Activated CD8-positive, alpha-beta T cell treated with anti-CD3 and anti-CD28 coated beads for 36 hours (primary cell): ENCODE measurements at regions not wholly inside any gene's neighbourhood (a gene's known extent, or its start where the extent isn't known, plus 50 kb on each side); places are given as distances from the start of the nearest gene placed in this dataset.

ENCODE experiments used
- ATAC-seq: fragments of 200-7000 bp; cut with Tn5 transposase; one replicate; pipeline ENCODE4 v1.10.0; 2021; ENCODE audit warnings: mild to moderate bottlenecking, moderate library complexity
- CTCF ChIA-PET: fragments of 350-600 bp; sonication (Branson Sonifier 250); formaldehyde crosslinking; loops from one replicate; lab custom pipeline; 2021; ENCODE audit warnings: antibody characterized with exemption; lab: Charles Lee
- POLR2A ChIA-PET: fragments of 350-600 bp; sonication (Branson Sonifier 250); formaldehyde crosslinking; loops from one replicate; lab custom pipeline; 2021; ENCODE audit warnings: antibody characterized with exemption; lab: Charles Lee
- DNase-seq: peaks from one replicate; pipeline ENCODE4 v3.0.0-alpha.2; 2020
- H3K27ac Mint-ChIP-seq: one replicate; pipeline ENCODE4 v1.8.0; 2021; ENCODE audit warnings: mild to moderate bottlenecking, mixed read lengths
- H3K27me3 Mint-ChIP-seq: one replicate; pipeline ENCODE4 v1.8.0; 2021; ENCODE audit warnings: mixed read lengths
- H3K36me3 Mint-ChIP-seq: one replicate; pipeline ENCODE4 v1.8.0; 2021; ENCODE audit warnings: low read depth, mixed read lengths
- H3K4me1 Mint-ChIP-seq: one replicate; pipeline ENCODE4 v1.8.0; 2021; ENCODE audit warnings: low read depth, mixed read lengths
- H3K4me3 Mint-ChIP-seq: one replicate; pipeline ENCODE4 v1.8.0; 2021; ENCODE audit warnings: mild to moderate bottlenecking, moderate library complexity, mixed read lengths
- H3K9me3 Mint-ChIP-seq: one replicate; pipeline ENCODE4 v1.8.0; 2021; ENCODE audit warnings: mixed read lengths
- intact Hi-C: fragments of 100-400 bp; cut with micrococcal nuclease; formaldehyde crosslinking; loops from one replicate; pipeline ENCODE4 v1.10.0; 2022
- TF ChIP-seq, protein P1 (sequence below): fragments of 200-600 bp; IDR thresholded peaks from one replicate; pipeline ENCODE4 v1.8.0; 2022; ENCODE audit warnings: antibody characterized with exemption, mild to moderate bottlenecking

GRCh38 chr1:189033169-189033568 is 1444.5 kb downstream of the BRINP3 start:
- ATAC-seq: no peak
- peaks cover 3% of the 10 kb centered on the region for H3K9me3 Mint-ChIP-seq
- intact Hi-C loops: no loop called here
- no peaks in the 10 kb centered on the region for H3K4me1 Mint-ChIP-seq
- H3K36me3 Mint-ChIP-seq: no peaks in the 10 kb centered on the region
- H3K27ac Mint-ChIP-seq: no peak overlapping the region
- CTCF ChIA-PET: no interaction called here
- POLR2A ChIA-PET: no interaction called here
- no peak overlapping the region for H3K4me3 Mint-ChIP-seq
- H3K27me3 Mint-ChIP-seq: no peaks in the 10 kb centered on the region
- TF ChIP-seq, protein P1, sequence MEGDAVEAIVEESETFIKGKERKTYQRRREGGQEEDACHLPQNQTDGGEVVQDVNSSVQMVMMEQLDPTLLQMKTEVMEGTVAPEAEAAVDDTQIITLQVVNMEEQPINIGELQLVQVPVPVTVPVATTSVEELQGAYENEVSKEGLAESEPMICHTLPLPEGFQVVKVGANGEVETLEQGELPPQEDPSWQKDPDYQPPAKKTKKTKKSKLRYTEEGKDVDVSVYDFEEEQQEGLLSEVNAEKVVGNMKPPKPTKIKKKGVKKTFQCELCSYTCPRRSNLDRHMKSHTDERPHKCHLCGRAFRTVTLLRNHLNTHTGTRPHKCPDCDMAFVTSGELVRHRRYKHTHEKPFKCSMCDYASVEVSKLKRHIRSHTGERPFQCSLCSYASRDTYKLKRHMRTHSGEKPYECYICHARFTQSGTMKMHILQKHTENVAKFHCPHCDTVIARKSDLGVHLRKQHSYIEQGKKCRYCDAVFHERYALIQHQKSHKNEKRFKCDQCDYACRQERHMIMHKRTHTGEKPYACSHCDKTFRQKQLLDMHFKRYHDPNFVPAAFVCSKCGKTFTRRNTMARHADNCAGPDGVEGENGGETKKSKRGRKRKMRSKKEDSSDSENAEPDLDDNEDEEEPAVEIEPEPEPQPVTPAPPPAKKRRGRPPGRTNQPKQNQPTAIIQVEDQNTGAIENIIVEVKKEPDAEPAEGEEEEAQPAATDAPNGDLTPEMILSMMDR: no peak
- no peak for DNase-seq

- intact Hi-C loops: no loop called here
- ChIA-PET POLR2A (no interaction called here), CTCF (no interaction called here)
- no peaks in the 10 kb centered on the region for H3K36me3 Mint-ChIP-seq
- TF ChIP-seq, protein P1: no peak
- no peaks in the 10 kb centered on the region for H3K9me3 Mint-ChIP-seq
- H3K27me3 Mint-ChIP-seq: no peaks in the 10 kb centered on the region
- H3K4me3 Mint-ChIP-seq: no peak overlapping the region
- no peak for ATAC-seq
- no peak for DNase-seq
- H3K4me1 Mint-ChIP-seq: no peaks in the 10 kb centered on the region
- H3K27ac Mint-ChIP-seq: no peak overlapping the region
Measured at GRCh38 chr1:189036628-189037027, 1441.0 kb downstream of the BRINP3 start.

DNA sequence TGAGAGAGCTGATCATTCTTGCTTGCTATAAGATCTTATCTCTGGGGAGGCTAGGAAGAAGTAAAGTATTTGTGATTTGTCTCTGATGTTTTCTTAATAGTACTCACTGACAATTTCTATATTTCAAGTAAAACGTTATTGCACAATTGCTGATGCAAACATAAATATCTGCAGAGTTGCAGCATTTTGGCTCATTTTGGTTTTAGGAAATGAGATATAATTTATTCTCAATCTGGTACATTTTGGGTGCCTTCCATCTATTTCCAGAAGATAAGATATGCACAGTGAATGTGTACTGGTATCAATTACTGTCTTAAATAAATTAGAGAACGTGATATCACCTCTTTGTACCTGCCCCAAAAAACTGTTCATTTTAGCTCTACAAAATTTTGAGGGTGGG is 1431.5 kb downstream of the BRINP3 start:
- Mint-ChIP-seq H3K36me3 (no peaks in the 10 kb centered on the region), H3K27me3 (no peaks in the 10 kb centered on the region), H3K9me3 (peaks cover 14% of the 10 kb centered on the region), H3K4me3 (no peak overlapping the region), H3K27ac (no peak overlapping the region), H3K4me1 (no peaks in the 10 kb centered on the region)
- intact Hi-C loops: no loop called here
- DNase-seq (no peak), ATAC-seq (no peak)
- TF ChIP-seq, protein P1: no peak
- ChIA-PET POLR2A (interaction anchor here (0.7 kb wide), 1 partner anchor 27 kb away, joined by 3 read pairs; no protein-coding TSS in a partner anchor), CTCF (no interaction called here)

- CTCF ChIA-PET: no interaction called here
Measured at GRCh38 chr1:189084811-189085210, 1392.9 kb downstream of the BRINP3 start.

GRCh38 chr1:189103956-189104355 is 1373.7 kb downstream of the BRINP3 start:
- DNase-seq (no peak), ATAC-seq (no peak)
- CTCF ChIA-PET: no interaction called here
- Mint-ChIP-seq H3K9me3 (peaks cover 11% of the 10 kb centered on the region), H3K4me1 (no peaks in the 10 kb centered on the region), H3K36me3 (no peaks in the 10 kb centered on the region), H3K27me3 (no peaks in the 10 kb centered on the region), H3K27ac (no peak overlapping the region), H3K4me3 (no peak overlapping the region)
- intact Hi-C loops: no loop called here
- TF ChIP-seq, protein P1: no peak
- POLR2A ChIA-PET: no interaction called here

More at GRCh38 chr1:189084811-189085210, 1392.9 kb downstream of the BRINP3 start:
- ATAC-seq (no peak), DNase-seq (no peak)
- TF ChIP-seq, protein P1: no peak
- Mint-ChIP-seq H3K36me3 (no peaks in the 10 kb centered on the region), H3K27ac (no peak overlapping the region), H3K9me3 (peaks cover 2% of the 10 kb centered on the region), H3K4me3 (no peak overlapping the region), H3K27me3 (no peaks in the 10 kb centered on the region), H3K4me1 (no peaks in the 10 kb centered on the region)
- intact Hi-C loops: no loop called here
- POLR2A ChIA-PET: interaction anchor here (0.6 kb wide), 1 partner anchor 731 kb away, joined by 3 read pairs; no protein-coding TSS in a partner anchor
